ENCODE measurements at regions not wholly inside any gene's neighbourhood (a gene's known extent, or its start where the extent isn't known, plus 50 kb on each side); places are given as distances from the start of the nearest gene placed in this dataset.

DNA sequence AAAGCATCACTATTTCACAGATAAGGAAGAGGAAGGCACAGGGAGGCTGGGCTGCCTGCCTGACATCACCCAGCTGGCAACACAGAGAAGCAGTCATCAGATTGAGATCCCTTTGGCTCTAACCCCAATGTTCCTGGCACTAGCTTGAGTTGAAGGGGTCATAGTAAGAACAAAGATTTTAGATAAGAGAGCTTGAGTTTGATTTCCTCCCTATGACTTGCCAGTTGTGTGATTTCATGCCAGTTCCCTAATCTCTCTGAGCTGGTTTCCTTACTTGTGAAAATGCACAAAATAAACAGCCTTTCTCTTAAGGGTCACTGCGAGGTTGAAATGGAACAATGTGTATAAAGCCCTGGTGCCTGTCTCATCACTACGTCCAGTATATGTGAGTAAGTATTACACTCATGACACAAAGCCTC is 475.4 kb upstream of the HS3ST1 start:
- ATAC-seq (ENCODE audit: low FRiP score), result peak; percentile 90
- DNase-seq (ENCODE audit: low spot score), result no peak
- no peak for TF ChIP-seq CTCF (IDR thresholded peaks at IDR 0.05)

DNA sequence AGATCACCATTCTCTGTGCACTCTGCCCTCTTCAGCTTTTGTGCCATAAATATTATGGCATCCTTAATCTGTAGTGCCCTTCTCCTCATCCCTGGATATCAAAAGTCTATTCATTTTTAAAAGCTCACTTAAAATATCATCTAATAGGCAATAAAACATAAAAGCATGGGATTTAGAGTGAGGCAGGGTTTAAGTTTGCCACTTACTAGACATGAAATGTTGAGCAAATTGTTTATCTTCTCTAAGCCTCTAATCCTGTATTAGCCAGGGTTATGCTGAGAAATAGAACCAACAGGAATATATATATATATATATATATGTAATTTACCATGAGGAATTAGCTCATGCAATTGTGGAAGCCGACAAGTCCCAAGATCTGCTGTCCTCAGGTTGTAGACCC is 472.4 kb upstream of the HS3ST1 start:
- no peak for DNase-seq (ENCODE audit: low spot score)
- ATAC-seq (ENCODE audit: low FRiP score), result no peak
- TF ChIP-seq CTCF (IDR thresholded peaks at IDR 0.05), result no peak

DNA sequence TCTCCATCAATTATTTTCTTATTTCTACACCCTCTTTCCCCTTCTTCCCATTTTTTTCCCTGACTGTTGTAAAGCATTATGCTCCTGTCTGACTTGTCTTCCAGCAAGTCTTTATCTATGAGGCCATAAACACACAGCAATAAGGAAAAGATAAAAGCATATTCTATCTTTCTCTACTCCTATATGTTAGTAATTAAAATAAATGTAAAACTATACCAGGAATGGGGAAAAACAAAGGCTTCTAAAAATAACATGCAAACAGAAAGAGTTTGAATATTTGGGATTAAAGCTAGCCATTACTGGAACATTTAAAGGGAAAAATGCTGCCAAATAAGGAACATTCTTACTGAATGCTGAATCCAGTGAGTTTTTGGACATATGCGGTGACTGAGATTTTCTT is 471.7 kb upstream of the HS3ST1 start:
- TF ChIP-seq CTCF (IDR thresholded peaks at IDR 0.05), result no peak
- ATAC-seq (ENCODE audit: low FRiP score) (no peak), DNase-seq (ENCODE audit: low spot score) (no peak)

- DNase-seq (ENCODE audit: low spot score), result no peak
- ATAC-seq (ENCODE audit: low FRiP score), result no peak
- TF ChIP-seq CTCF (IDR thresholded peaks at IDR 0.05), result no peak
These were observed 470.1 kb upstream of the HS3ST1 start for GRCh38 chr4:11898796-11899195.

DNA sequence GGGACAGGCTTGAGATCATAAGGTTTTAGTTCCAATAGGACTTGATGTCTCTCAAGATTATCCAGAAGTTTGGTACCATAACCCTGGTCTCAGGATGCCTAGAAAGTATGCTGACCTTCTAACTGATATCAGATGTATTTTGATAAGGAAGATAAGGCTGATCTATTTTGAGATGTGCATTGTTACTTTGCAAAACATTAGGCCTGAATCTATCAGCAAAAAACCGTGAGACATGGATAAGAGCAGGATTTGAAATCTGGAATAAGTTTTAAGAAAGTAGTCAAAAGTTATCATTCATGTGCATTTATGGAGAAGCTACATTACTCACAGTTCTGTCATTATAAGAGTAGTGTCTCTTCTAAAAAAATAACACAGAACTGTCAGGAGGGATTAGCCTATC is 467.1 kb upstream of the HS3ST1 start:
- no peak for ATAC-seq (ENCODE audit: low FRiP score)
- TF ChIP-seq CTCF (IDR thresholded peaks at IDR 0.05), result no peak
- no peak for DNase-seq (ENCODE audit: low spot score)

GRCh38 chr4:11894977-11895376 is 466.3 kb upstream of the HS3ST1 start:
- ATAC-seq (ENCODE audit: low FRiP score) (no peak), DNase-seq (ENCODE audit: low spot score) (no peak)
- TF ChIP-seq CTCF (IDR thresholded peaks at IDR 0.05), result no peak

- no peak for ATAC-seq (ENCODE audit: low FRiP score)
- DNase-seq (ENCODE audit: low spot score), result no peak
These were observed 465.5 kb upstream of the HS3ST1 start for GRCh38 chr4:11894221-11894620.

More at GRCh38 chr4:11894221-11894620, 465.5 kb upstream of the HS3ST1 start:
- TF ChIP-seq CTCF (IDR thresholded peaks at IDR 0.05), result no peak
